ENCODE measurements at regions not wholly inside any gene's neighbourhood (a gene's known extent, or its start where the extent isn't known, plus 50 kb on each side); places are given as distances from the start of the nearest gene placed in this dataset.

GRCh38 chr2:198968545-198968944 is 489.2 kb downstream of the SATB2 start:
- Mint-ChIP-seq H3K36me3 (ENCODE audit: low read depth) (no peaks in the 10 kb centered on the region), H3K27me3 (ENCODE audit: insufficient read depth) (no peaks in the 10 kb centered on the region), H3K4me1 (peaks cover 15% of the 10 kb centered on the region), H3K27ac (no peak overlapping the region), H3K4me3 (no peak overlapping the region), H3K9me3 (no peaks in the 10 kb centered on the region)
- Histone ChIP-seq H3K9me3 (ENCODE audit: control insufficient read depth, low read length) (no peaks in the 10 kb centered on the region), H3K36me3 (ENCODE audit: control insufficient read depth, insufficient read depth, low read length) (no peaks in the 10 kb centered on the region), H3K4me1 (ENCODE audit: control insufficient read depth, insufficient read depth, low read length) (peaks cover 2% of the 10 kb centered on the region), H3K27me3 (ENCODE audit: control insufficient read depth, insufficient read depth, low read length, poor library complexity, severe bottlenecking) (no peaks in the 10 kb centered on the region), H3K4me3 (ENCODE audit: low read length) (no peak overlapping the region), H3K27ac (ENCODE audit: low read depth, low read length) (no peak overlapping the region), H3K9ac (ENCODE audit: extremely low read depth, low read length, poor library complexity, severe bottlenecking) (no peak overlapping the region)
- TF ChIP-seq CTCF (conservative IDR thresholded peaks at IDR 0.05): no peak
- 82 to 91% methylated on average over 2 of the region's 2 CpGs for WGBS, 2 experiments (ENCODE audit: insufficient coverage in 1 of 2, insufficient read length in 1 of 2)
- DNase-seq: no peak

- Mint-ChIP-seq H3K27me3 (ENCODE audit: insufficient read depth) (no peaks in the 10 kb centered on the region), H3K27ac (no peak overlapping the region), H3K4me1 (peaks cover 15% of the 10 kb centered on the region), H3K9me3 (no peaks in the 10 kb centered on the region), H3K4me3 (no peak overlapping the region), H3K36me3 (ENCODE audit: low read depth) (no peaks in the 10 kb centered on the region)
- H3K27me3 ChIP-seq (ENCODE audit: control insufficient read depth, insufficient read depth, low read length, poor library complexity, severe bottlenecking): no peaks in the 10 kb centered on the region
- H3K36me3 ChIP-seq (ENCODE audit: control insufficient read depth, insufficient read depth, low read length): no peaks in the 10 kb centered on the region
- no peak overlapping the region for H3K4me3 ChIP-seq (ENCODE audit: low read length)
- TF ChIP-seq CTCF (conservative IDR thresholded peaks at IDR 0.05): no peak
- DNase-seq: no peak
- H3K9me3 ChIP-seq (ENCODE audit: control insufficient read depth, low read length): no peaks in the 10 kb centered on the region
- H3K4me1 ChIP-seq (ENCODE audit: control insufficient read depth, insufficient read depth, low read length): peaks cover 2% of the 10 kb centered on the region
- no peak overlapping the region for H3K9ac ChIP-seq (ENCODE audit: extremely low read depth, low read length, poor library complexity, severe bottlenecking)
- H3K27ac ChIP-seq (ENCODE audit: low read depth, low read length): no peak overlapping the region
Measured at GRCh38 chr2:198966269-198966668, 491.5 kb downstream of the SATB2 start.

GRCh38 chr2:198961547-198961946 is 496.2 kb downstream of the SATB2 start:
- TF ChIP-seq CTCF (conservative IDR thresholded peaks at IDR 0.05): peak; percentile 64
- Histone ChIP-seq H3K4me1 (ENCODE audit: control insufficient read depth, insufficient read depth, low read length) (peaks cover 2% of the 10 kb centered on the region), H3K4me3 (ENCODE audit: low read length) (no peak overlapping the region), H3K36me3 (ENCODE audit: control insufficient read depth, insufficient read depth, low read length) (no peaks in the 10 kb centered on the region), H3K27ac (ENCODE audit: low read depth, low read length) (no peak overlapping the region), H3K27me3 (ENCODE audit: control insufficient read depth, insufficient read depth, low read length, poor library complexity, severe bottlenecking) (no peaks in the 10 kb centered on the region), H3K9ac (ENCODE audit: extremely low read depth, low read length, poor library complexity, severe bottlenecking) (no peak overlapping the region), H3K9me3 (ENCODE audit: control insufficient read depth, low read length) (no peaks in the 10 kb centered on the region)
- Mint-ChIP-seq H3K4me1 (no peaks in the 10 kb centered on the region), H3K4me3 (no peak overlapping the region), H3K9me3 (no peaks in the 10 kb centered on the region), H3K27me3 (ENCODE audit: insufficient read depth) (no peaks in the 10 kb centered on the region), H3K27ac (no peak overlapping the region), H3K36me3 (ENCODE audit: low read depth) (no peaks in the 10 kb centered on the region)
- no peak for DNase-seq

Measured in endodermal cell (in vitro differentiated cells).